ENCODE measurements at regions not wholly inside any gene's neighbourhood (a gene's known extent, or its start where the extent isn't known, plus 50 kb on each side); places are given as distances from the start of the nearest gene placed in this dataset.
"Not testable (repeated sequence)": the region's sequence is repeated elsewhere in the genome, so short reads cannot be mapped to it uniquely, and the experiment has no call there.

GRCh38 chr4:72753414-72753813 lies 184.4 kb upstream of the ADAMTS3 start:
- TF ChIP-seq BHLHE40 (IDR thresholded peaks at IDR 0.05; ENCODE audit: borderline replicate concordance); TARDBP (IDR thresholded peaks at IDR 0.05); SP1 (IDR thresholded peaks at IDR 0.05); HDGF (IDR thresholded peaks at IDR 0.05; ENCODE audit: borderline replicate concordance); L3MBTL2 (conservative IDR thresholded peaks at IDR 0.05); FOXM1 (IDR thresholded peaks at IDR 0.05; ENCODE audit: borderline replicate concordance); SUZ12 (IDR thresholded peaks at IDR 0.05); FOXK2 (IDR thresholded peaks at IDR 0.05); PKNOX1 (IDR thresholded peaks at IDR 0.05); ELF4 (IDR thresholded peaks at IDR 0.05); FOXA1 (IDR thresholded peaks at IDR 0.05): not testable (repeated sequence)
